ENCODE measurements at regions not wholly inside any gene's neighbourhood (a gene's known extent, or its start where the extent isn't known, plus 50 kb on each side); places are given as distances from the start of the nearest gene placed in this dataset.

DNA sequence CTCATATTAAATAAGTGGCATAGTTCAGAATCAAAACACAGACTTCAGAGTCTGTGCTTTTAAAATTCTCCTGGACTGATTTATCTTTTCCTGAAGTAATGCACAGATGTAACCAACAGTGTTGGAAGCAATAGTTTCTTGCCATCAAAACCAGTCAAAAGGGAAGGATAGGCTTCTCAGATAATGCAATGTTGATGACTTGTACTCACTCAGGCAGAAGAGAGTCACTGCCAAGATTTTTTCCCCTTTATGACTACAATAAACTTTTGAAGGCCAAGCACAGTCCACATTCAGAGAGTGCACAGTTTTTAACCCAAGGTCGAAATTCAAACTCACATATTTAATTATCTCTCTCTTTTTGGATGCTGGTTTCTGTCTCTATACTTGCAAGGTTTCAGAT is 305.0 kb upstream of the SGO1 start:
- H3K36me3 Mint-ChIP-seq (ENCODE audit: insufficient read depth) = no peaks in the 10 kb centered on the region
- H3K27ac Mint-ChIP-seq = no peak overlapping the region
- H3K4me1 Mint-ChIP-seq (ENCODE audit: low read depth) = peaks cover 2% of the 10 kb centered on the region

DNA sequence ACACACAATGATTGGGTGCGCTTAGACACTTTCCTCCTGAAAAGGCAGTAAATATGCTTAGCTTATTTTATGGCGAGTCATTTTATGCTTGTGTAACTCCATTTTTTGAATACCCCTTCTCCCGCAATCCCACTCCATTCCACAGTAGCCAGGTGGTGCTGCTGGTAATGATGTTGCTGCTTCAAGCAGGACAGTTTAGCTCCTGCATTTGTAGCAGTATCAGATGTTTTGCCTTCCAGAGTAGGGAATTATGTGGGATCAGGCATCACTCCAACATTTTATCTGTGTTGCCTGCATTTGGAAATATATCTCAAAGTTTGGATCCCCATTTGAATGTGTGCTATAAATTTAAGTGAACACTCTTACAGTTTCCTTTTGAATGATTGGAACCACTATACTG is 302.1 kb upstream of the SGO1 start:
- peaks cover 28% of the 10 kb centered on the region for H3K9me3 Mint-ChIP-seq (ENCODE audit: low read depth)
- H3K27me3 Mint-ChIP-seq = no peaks in the 10 kb centered on the region
- no peak overlapping the region for H3K4me3 Mint-ChIP-seq (ENCODE audit: low read depth)
- no peak for DNase-seq (ENCODE audit: low spot score, unreplicated experiment)
- H3K27ac Mint-ChIP-seq = no peak overlapping the region
- H3K36me3 Mint-ChIP-seq (ENCODE audit: insufficient read depth) = peaks cover 1% of the 10 kb centered on the region
- peaks cover 2% of the 10 kb centered on the region for H3K4me1 Mint-ChIP-seq (ENCODE audit: low read depth)
- TF ChIP-seq, protein P1, sequence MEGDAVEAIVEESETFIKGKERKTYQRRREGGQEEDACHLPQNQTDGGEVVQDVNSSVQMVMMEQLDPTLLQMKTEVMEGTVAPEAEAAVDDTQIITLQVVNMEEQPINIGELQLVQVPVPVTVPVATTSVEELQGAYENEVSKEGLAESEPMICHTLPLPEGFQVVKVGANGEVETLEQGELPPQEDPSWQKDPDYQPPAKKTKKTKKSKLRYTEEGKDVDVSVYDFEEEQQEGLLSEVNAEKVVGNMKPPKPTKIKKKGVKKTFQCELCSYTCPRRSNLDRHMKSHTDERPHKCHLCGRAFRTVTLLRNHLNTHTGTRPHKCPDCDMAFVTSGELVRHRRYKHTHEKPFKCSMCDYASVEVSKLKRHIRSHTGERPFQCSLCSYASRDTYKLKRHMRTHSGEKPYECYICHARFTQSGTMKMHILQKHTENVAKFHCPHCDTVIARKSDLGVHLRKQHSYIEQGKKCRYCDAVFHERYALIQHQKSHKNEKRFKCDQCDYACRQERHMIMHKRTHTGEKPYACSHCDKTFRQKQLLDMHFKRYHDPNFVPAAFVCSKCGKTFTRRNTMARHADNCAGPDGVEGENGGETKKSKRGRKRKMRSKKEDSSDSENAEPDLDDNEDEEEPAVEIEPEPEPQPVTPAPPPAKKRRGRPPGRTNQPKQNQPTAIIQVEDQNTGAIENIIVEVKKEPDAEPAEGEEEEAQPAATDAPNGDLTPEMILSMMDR (IDR thresholded peaks at IDR 0.05; ENCODE audit: unreplicated experiment) = no peak

More for the DNA sequence above, 305.0 kb upstream of the SGO1 start:
- Mint-ChIP-seq H3K4me3 (ENCODE audit: low read depth) (no peak overlapping the region), H3K27me3 (no peaks in the 10 kb centered on the region), H3K9me3 (ENCODE audit: low read depth) (peaks cover 22% of the 10 kb centered on the region)
- no peak for DNase-seq (ENCODE audit: low spot score, unreplicated experiment)
- TF ChIP-seq, protein P1 (IDR thresholded peaks at IDR 0.05; ENCODE audit: unreplicated experiment) = no peak

DNA sequence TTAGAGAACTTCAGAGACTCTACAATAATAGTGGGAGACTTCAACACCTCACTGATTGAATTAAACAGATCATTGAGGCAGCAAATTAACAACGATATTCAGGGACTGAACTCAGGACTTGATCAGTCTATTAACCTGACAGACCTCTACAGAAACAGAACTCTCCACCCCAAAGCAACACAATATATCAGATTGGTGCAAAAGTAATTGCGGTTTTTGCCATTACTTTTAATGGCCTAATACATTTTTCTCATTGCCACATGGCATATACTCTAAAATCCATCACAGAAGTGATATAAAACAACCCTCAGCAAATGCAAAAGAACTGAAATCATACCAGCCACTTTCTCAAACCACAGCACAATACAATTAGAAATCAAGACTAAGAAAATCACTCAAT is 298.1 kb upstream of the SGO1 start:
- H3K27me3 Mint-ChIP-seq = no peaks in the 10 kb centered on the region
- H3K9me3 Mint-ChIP-seq (ENCODE audit: low read depth) = peaks cover 31% of the 10 kb centered on the region
- no peak for DNase-seq (ENCODE audit: low spot score, unreplicated experiment)
- no peaks in the 10 kb centered on the region for H3K4me1 Mint-ChIP-seq (ENCODE audit: low read depth)
- H3K36me3 Mint-ChIP-seq (ENCODE audit: insufficient read depth) = peaks cover 1% of the 10 kb centered on the region
- TF ChIP-seq, protein P1 (IDR thresholded peaks at IDR 0.05; ENCODE audit: unreplicated experiment) = no peak
- no peak overlapping the region for H3K27ac Mint-ChIP-seq
- H3K4me3 Mint-ChIP-seq (ENCODE audit: low read depth) = no peak overlapping the region

DNA sequence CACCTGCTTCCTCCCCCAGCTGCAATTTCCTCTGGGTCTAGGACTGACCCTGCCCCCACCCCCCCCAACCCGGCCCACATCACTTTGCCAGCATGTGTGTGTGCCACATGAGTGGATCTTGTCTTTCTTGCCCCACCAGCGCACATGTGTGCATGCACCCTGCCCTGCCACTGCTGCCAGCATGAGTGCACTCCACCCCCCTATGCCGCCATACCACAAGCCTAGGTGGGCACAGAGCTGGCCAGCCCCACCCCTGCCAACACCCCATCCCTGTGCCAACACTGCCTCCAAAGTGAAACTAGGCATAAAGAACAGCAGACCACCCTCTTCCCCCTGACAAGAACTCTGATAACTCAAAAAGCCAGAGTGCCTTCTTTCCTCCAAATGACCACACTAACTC is 296.3 kb upstream of the SGO1 start:
- no peak overlapping the region for H3K4me3 Mint-ChIP-seq (ENCODE audit: low read depth)
- H3K36me3 Mint-ChIP-seq (ENCODE audit: insufficient read depth) = peaks cover 1% of the 10 kb centered on the region
- peaks cover 31% of the 10 kb centered on the region for H3K9me3 Mint-ChIP-seq (ENCODE audit: low read depth)
- no peaks in the 10 kb centered on the region for H3K27me3 Mint-ChIP-seq
- H3K27ac Mint-ChIP-seq = no peak overlapping the region
- DNase-seq (ENCODE audit: low spot score, unreplicated experiment) = no peak
- TF ChIP-seq, protein P1 (IDR thresholded peaks at IDR 0.05; ENCODE audit: unreplicated experiment) = no peak
- H3K4me1 Mint-ChIP-seq (ENCODE audit: low read depth) = no peaks in the 10 kb centered on the region

DNA sequence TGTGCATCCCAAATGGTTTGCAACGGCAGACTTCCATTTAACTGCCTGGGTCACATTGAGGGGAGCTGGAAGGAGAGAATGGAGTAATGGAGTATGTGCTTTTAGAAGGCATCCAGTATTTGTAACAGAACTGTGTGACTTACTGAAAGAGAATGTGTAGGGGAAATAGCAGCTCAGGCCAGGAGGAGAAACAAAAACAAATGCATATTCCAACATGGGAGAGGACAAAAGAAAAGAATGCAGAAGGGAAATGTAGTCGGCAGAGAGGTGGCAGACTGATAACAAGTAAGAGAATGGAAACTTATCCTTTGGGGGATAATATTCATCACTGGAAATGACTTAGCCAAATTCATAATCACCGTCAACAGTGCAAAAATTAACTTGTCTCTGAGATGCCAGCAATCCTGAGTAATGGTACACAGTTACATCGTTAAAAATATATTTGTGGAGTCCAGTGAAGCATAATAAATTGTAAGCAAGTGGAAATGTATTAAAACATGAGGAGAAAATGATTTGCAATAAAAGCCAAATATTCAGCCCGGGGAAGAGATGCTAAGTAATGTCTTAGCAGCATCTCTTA is 294.9 kb upstream of the SGO1 start:
- Mint-ChIP-seq H3K4me3 (ENCODE audit: low read depth) (no peak overlapping the region), H3K36me3 (ENCODE audit: insufficient read depth) (peaks cover 1% of the 10 kb centered on the region), H3K27ac (no peak overlapping the region), H3K9me3 (ENCODE audit: low read depth) (peaks cover 23% of the 10 kb centered on the region), H3K4me1 (ENCODE audit: low read depth) (no peaks in the 10 kb centered on the region), H3K27me3 (no peaks in the 10 kb centered on the region)
- no peak for DNase-seq (ENCODE audit: low spot score, unreplicated experiment)
- TF ChIP-seq, protein P1 (IDR thresholded peaks at IDR 0.05; ENCODE audit: unreplicated experiment) = no peak

All from progenitor cell of endocrine pancreas (in vitro differentiated cells).